NCI-H460 (cell line): ENCODE measurements at regions not wholly inside any gene's neighbourhood (a gene's known extent, or its start where the extent isn't known, plus 50 kb on each side); places are given as distances from the start of the nearest gene placed in this dataset.

Experiments
- DNase-seq: peaks from one replicate; pipeline ENCODE4 v3.0.0-alpha.2; 2016; ENCODE audit warnings: low read depth; ENCODE audit errors: extremely low read depth

DNA sequence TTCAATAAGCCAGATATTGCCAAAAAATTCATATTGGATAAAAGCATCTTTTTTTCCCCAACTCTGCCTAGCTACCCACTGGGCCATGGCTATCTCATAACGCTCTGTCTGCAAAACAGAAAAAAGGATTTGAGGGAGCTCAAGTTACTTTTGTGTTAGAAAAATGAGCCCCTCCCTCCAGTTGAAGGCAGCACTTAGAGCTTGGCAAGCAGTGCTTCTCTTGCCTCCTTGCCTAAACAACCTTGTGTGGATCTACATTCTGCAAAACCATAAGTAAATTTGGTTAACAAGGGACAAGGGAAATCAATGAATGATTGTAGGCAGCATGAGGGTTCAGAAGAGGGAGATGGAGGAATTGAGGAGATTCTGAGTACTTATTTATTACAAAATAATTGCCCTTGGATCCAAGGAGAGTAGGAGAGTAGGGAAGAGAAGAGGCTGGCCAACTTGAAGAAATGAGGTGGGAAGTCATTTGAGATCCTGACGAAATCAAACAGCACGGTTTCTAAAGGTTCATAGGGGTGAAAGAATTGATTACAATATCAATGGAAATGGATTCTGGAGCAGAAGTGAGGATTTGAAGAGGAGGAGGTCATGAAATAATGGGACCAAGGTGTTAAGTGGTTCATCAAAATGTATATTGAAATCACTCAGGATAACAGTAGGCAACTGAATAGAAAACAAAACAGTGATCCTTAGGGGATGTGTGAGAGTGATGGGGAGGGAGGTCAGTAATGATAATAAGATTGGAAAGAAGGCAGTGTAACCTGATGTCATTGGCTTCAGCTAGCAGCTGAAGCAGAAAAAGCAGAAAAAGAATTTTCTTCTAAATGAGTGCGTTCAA, 434.8 kb upstream of the IGFBP7 start:
- no peak for DNase-seq

DNA sequence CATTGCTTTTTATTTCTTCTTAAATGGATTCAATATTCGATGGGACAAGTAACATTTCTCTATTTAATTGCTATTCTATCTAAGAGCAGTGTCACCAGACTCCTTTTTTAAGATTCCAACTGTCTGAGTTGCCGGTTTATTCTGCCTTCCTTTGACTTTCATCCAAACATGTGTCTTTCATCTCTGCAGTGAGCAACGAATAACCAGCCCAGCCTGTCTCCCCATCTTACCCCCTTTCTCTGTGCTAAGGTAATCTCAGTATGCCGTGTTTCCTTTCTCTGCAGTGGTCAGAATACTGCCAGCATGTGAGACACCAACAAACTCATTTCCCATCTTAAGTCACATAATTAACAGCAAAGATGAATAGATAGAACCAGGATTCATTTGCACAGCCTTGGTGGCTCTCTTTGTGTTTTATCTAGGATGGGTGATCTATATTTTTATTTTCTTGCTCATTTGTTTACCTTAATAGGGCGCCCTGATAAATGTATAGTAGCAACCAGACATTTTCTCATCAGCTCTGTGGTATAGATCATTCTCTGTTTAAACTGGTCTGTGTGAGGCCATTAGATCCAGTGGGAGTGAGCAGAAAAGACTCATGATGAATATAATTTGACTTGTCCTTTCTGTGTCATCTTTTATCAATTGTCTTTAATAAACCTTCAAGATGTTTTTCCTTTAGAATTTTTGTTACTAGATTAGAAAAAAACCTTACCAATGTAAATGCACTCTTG, 394.8 kb upstream of the IGFBP7 start:
- no peak for DNase-seq

DNA sequence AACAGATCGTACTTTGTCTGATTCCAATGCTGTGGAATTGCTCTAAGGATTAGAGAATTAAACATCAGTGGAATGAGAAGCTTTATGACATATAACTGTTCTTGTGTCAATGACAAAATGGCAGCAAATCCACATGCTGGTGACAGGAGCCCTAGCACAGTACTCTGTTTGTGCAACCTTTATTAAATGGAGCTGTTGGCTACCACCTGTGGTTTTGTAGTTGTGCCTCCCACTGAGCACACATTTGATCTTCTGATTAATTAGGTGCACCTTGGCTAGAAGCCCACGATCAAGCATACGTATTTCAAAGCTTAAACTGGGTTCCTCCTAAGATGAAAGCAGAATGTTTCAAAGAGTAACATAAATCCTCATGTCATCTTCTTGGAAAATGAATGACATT, 394.0 kb upstream of the IGFBP7 start:
- no peak for DNase-seq

DNA sequence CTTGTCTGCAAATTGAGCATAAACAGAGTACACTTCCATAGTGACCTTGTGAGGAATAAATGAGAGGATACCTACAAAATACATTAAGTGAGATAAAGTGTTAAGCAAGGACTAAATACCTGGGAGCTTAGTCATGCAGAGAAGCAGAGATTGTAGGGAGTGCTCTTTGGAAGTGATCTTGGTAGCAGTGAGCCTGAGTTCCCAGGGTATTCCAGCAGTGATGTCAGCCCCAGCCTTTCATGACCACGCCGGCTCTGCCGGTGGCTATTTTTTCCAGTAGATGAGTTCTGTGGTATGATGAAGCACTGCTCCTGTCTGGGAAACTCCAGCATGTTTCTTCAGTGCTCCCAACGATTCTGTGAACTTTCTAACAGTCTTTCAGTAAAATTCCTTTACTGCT, 391.5 kb upstream of the IGFBP7 start:
- DNase-seq, result peak; percentile 7

DNA sequence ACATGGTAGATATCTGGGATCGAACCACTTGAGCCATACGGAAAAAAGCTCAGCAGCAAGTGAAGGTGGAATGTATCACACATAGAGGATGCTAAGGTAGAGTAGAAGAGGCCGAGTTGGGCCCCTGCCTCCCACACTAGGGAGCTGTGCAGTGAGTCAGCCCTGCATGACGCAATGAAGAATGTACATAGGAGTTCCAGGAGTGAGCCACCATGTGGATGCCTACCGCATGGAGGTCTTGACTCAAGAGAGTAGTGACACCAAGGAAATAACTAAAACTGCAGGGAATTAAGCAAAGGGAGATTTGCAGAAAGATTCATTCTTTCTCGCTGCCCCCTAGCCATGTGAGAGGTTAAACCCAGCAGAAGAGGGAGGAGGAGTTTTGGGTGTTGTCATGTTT, 389.6 kb upstream of the IGFBP7 start:
- DNase-seq, result peak; percentile 7

DNA sequence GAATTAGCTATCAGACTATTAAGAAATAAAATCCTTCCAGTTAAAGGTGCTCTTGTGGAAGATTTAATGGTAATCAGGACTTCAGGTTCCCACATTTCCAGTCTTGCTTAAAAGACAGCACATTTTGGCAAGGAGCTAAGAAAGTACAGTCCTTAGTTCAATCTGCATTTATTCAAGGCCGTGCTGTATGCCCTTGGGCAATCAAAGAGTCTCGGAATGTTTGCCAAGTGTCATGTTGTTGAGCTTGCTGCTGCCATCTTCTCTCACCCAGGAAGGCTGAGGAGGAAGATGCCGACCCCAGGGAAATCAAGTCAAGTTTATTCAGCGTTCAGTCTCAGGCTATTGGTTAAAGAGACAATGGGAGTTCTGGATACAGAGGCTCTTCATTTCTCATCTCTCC, 388.1 kb upstream of the IGFBP7 start:
- no peak for DNase-seq

DNA sequence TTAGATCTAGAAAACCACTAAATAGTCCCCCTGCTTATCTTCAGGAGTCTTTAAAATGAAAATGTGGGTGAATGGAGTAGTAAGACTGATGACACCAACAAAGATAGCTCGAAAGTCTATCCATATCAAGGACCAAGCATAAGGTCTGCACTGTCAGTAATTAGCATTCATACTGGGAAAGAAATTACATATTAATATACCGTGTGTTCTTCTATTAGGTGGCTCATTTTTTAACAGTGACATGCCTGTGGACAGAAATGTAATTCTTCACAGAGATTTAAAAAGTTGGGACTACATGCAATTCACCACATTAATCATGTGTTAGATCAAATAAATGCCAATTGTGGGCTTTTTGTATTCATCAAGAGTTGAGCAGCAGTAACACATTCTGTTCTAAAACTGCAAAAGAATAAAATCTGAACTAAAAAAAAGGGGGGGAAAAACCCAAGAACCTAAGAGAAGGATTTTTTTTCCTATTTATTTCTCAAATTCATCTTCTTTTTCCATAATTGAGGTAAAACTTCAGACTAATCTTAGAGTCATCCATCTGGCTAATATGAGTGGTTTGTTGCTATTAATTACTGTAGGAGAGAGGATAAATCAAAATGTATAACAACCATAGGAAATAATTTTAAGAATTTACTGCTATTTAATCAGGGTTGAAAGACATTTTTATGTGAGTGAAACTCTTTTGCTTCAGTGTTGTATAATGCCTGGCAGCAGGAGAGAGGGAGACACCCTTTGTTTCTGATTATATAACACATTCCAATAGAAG, 386.7 kb upstream of the IGFBP7 start:
- DNase-seq, result no peak

DNA sequence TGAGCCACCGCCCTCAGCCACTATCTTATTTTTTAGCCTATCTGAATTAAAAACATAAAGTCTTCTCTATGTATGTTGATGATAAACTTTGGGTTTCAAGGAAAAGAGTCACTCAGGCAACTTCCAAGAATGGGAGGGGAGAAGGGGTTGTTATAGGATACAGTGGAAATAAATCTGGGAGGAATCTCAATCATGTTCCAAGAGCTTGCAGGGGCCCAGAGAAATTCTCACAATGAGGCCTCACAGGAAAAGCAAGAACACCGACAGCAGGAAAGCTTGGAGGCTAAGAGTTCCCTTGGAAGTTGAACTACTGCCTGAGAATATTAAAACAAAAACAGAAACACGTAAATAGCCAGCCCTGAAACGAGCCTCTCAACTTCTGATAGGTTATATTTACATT, 384.6 kb upstream of the IGFBP7 start:
- no peak for DNase-seq

DNA sequence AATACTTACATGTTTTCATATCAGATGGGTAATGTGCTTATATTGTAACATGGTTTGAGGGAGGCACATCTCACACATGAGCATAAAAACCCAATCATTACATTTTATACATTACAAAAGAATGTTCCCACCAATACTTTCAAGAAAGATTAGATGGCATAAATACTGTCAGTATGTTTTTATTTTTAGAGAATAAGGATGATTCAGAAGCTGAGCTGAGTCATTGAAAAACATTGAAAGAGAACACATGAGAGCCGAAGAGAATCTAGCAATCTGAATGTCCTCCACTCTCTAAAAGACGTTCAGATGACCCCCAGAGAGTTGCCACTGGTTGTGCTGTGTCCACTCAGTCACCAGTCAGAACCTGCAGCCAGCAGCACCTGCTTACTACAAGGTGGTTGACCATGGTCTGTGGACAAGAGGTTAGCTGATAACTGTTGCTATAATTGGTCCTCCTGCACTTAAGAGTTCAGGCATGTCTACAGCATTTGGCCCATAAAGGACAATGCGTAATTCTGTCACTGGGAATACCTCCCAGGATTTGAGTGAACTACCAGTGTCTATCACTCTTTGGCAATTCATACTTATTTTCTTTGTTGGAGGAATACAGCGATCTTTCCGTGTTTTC, 382.2 kb upstream of the IGFBP7 start:
- no peak for DNase-seq

DNA sequence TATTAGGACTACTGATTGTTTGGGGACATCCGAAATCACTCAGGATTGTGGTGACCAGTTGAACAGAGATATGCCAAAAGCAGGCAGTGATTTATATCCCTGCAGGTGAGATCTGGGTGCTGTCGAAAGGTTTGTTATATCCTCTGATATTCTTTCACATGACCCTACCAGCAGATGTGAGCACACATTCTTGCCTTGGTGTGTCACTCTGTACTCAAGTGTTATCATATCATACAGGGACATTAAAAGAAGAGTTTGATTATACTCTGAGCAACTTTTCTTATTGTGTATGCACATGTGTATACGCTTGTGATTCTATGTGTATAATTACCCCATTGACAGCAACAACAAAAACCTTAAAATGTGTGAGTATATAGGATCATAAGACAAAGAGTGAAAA, 381.2 kb upstream of the IGFBP7 start:
- DNase-seq, result no peak

DNA sequence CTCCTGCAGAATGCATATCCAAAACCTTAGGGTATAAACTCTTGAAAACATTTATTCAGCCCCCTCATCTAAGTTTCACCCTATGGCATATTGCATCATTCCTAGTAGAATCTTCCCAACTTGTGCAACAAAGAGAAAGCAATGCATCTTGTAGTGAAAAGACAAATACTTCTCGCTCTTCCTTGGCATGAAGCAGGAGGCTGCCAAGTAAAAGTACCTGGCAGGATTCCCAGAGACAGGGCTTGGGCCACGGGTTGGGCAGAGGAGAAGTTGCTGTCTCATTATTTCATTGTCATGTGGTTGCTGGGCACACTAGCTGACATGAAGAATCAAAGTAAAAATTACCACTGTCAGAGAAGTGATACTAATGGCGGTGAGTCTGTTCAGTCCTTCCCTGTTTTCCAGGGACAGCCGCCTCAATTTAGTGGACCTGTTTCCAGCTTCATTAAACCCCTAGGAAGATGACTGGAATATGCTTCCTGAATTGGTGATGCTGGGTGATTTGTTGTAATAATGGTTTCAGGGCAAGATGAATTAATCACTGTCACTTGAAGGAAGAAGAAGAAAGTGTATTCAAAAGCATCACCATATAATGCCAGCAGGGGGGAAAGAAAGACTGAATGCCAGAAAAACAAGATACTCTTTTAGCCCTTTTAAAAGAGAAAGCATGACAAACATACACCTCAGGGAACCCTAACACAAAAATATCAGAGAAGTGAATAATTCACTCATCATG, 380.5 kb upstream of the IGFBP7 start:
- DNase-seq, result no peak

DNA sequence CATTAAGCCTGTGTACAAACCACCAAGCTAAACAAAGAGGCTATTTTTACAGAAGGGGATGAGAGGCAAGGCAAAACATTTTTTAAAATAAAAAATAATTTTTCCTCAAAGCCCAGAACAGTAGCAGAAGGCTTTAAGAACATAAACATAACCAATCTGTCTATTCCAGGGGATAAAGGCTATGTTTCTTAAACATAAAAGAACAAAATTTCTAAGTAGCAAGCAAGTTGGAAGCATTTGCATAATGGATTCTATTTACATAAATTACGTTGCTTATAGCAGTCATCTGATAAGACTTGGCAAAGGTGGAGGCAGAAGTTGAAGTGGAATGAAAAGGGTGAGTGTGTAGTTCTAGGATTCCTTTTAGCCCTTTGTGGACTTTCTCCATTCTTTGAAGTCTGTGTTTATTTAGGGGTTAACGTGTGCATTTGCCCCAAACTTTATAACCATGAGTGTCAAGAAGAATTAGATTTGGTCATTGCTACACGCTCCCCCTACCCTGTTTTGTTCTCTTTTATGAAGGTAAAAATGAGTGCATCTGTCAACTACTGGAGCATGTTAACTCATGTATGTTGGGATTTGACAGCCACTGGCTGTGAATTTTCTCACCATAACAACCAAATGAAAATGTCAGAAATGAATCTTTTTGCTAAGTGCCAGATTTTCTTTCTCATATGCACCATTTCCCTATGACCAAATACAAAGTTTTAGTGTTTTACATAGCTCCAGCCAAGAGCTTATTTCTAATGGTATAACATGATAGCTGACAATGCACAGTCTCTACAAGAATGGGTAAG, 378.4 kb upstream of the IGFBP7 start:
- no peak for DNase-seq

DNA sequence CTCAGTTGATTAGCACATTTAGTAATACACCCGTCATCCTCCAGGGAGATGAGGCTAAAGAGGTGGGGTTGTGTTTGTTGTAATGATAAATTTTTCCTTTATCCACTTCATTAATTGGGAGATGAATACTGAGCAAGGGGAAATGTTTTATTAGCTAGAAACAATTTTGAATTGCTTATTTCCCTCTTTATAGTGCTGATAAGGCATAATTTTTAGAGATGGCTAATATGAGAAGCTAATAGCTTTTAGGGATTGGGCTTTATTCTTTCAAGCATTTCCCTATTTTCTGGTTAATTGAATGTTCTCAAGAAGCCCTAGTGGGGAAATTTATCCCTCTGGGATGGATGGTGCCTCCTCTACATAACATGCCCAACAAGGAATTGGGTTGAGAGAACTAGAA, 365.2 kb upstream of the IGFBP7 start:
- DNase-seq, result no peak

DNA sequence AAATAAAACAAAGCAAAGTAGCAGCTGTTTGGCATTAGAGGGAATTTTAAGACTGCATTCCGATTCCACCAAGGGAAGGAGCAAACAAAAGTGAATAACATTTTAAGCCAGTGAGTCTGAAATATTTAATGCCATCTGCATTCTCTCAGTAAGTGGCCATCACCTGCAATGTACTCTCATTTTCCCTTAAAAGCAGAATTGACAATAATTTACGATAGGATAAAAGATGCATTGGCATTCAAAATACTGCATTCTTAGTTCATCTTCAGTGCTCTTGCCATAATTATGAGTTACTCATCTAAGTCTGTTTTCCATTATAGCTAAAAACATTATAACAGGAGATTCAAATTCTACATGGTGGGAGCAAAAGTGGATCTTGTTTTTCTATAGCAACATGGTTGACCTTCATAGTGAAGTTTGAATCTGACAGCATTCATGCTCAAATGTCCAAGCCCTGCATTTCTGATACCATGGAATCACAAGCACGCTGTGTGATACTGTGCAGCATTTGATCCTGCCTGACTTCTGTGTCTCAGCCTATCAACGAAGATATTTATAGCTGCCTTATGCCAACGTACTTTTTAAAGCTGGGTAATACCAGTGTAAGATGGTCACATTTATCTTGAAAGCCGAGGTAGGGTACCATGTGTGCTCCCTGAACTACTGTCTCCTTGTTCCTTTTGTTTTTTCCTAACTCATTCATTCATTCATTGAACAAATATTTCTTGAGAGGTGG, 355.3 kb upstream of the IGFBP7 start:
- DNase-seq, result no peak

DNA sequence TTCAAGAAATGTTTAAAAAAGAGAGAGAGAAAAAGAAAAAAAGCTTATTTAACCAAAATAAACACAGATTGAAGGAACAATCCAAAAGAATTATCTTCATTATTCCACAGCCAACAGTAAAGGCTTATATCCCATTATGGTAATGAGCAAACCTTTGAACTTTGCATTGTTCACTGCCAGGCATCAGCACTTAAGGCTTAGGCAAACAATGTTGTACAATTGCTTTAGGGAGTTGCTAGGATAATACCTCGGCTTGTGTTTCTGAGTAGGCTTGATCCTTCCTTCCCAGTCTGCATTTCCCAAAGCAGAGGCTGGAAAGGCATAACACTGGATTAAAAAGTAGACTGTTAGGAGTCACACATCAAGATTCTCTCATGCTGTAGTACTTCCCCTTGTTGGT, 352.7 kb upstream of the IGFBP7 start:
- DNase-seq, result no peak

DNA sequence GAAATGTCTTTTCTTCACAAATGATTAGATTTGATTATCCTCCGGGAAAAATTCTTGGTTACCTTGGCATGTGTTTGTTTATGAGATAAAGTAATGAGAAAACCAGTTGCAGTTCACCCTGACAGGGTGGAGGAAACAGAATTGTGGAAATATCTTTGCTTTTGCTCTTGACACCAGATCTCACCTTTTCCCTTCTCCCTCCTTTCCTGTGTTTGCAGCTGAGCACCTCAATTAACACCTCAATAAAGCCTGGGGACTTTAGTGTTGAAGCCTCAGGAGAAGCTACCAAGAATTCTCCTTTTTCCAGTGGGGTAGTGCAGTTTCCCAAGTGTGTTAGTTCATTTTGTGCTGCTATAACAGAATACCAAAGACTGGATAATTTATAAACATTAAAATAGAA, 350.8 kb upstream of the IGFBP7 start:
- DNase-seq, result no peak

DNA sequence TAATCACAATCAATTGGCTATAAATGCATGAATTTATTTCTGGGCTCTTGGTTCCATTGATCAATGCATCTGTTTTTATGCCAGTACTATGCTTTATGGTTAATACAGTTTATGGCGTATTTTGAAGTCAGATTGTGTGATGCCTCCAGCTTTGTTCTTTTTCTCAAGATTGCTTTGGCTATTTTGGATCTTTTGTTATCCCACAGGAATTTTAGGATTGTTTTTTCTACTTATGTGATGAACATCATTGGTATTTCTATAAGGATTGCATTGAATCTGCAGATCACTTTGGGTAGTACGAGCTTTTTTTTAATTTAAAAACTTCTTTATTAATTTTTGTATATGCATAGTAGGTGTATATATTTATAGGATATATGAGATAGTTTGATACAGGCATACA, 338.7 kb upstream of the IGFBP7 start:
- DNase-seq, result no peak

DNA sequence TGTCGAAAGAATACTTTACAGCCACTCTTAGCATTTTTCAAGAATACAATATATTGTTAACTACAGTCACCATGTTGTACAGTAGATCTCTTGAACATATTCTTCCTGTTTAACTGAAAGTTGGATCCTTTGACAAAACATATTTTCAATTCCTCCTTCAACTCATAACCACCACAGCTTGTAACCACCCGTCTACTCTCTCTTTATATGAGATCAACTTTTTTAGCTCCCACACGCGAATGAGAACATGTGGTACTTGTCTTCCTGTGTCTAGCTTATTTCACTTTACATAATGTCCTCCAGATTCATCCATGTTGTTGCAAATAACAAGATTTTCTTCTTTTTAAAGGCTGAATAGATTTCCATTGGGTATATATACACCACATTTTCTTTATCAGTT, 338.3 kb upstream of the IGFBP7 start:
- DNase-seq, result no peak

DNA sequence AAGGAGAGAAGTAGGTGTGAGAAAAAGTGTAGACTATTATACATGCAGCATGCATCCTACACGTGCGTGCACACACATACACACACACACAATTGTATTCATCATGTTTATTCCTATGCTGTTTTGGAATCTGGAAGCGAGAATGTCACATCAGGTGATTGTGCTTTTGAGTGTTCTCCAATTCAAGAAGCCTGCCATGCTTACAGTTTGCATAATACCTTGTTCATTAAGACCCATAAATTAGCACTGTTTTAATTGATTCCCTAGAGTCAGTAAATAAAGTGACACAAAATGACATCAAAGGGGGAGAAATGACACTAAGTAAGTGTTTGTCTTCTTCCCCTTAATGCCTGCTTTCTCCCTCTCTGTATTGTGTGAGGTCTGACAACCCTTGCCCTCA, 336.1 kb upstream of the IGFBP7 start:
- no peak for DNase-seq
